CD4-positive, alpha-beta T cell (primary cell): ENCODE measurements at regions not wholly inside any gene's neighbourhood (a gene's known extent, or its start where the extent isn't known, plus 50 kb on each side); places are given as distances from the start of the nearest gene placed in this dataset.

Source experiments
- ATAC-seq: fragments of 200-7000 bp; cut with Tn5 transposase; one replicate; pipeline ENCODE4 v1.10.0; 2022; ENCODE audit warnings: mild to moderate bottlenecking; ENCODE audit not compliant: poor library complexity
- CTCF ChIA-PET: fragments of 350-600 bp; sonication (Branson Sonifier 250); formaldehyde crosslinking; loops from one replicate; lab custom pipeline; 2021; ENCODE audit warnings: antibody characterized with exemption, inconsistent platforms; lab: Charles Lee
- POLR2A ChIA-PET: fragments of 350-600 bp; sonication (Branson Sonifier 250); formaldehyde crosslinking; loops from one replicate; lab custom pipeline; 2021; ENCODE audit warnings: antibody characterized with exemption, inconsistent platforms; lab: Charles Lee
- DNase-seq, 14 experiments: peaks; one replicate each; pipeline ENCODE4 v3.0.0-alpha.2; 2013 to 2020; ENCODE audit warnings: mixed read lengths in 2 of 14
- H3K27ac ChIP-seq, 2 donors: one replicate each; pipeline versions ENCODE4 v1.5.1 to v1.7.0; 2013; ENCODE audit warnings: low read length in 2 of 2, low read depth in 1 of 2, mild to moderate bottlenecking in 1 of 2
- H3K27me3 ChIP-seq, 2 experiments: 1 replicate in 1 of 2; 2 replicates in 1 of 2; pipeline versions ENCODE4 v1.6.1 to v1.7.0; 2013; ENCODE audit warnings: low read length in 2 of 2, control low read depth in 1 of 2, mild to moderate bottlenecking in 1 of 2, moderate library complexity in 1 of 2; ENCODE audit not compliant: insufficient read depth in 2 of 2, control insufficient read depth in 1 of 2
- H3K36me3 ChIP-seq: one replicate; pipeline ENCODE4 v1.6.1; 2013; ENCODE audit warnings: low read length, control low read depth; ENCODE audit not compliant: insufficient read depth
- H3K4me1 ChIP-seq: one replicate; pipeline ENCODE4 v1.6.1; 2013; ENCODE audit warnings: low read length, control low read depth; ENCODE audit not compliant: insufficient read depth
- H3K4me3 ChIP-seq: one replicate; pipeline ENCODE4 v1.5.1; 2013; ENCODE audit warnings: mild to moderate bottlenecking, low read length, moderate library complexity
- H3K9me3 ChIP-seq, 2 experiments: 1 replicate in 1 of 2; 2 replicates in 1 of 2; pipeline versions ENCODE4 v1.6.1 to v1.7.0; 2013; ENCODE audit warnings: low read length in 2 of 2, mild to moderate bottlenecking in 2 of 2, control low read depth in 1 of 2, moderate library complexity in 1 of 2; ENCODE audit not compliant: control insufficient read depth in 1 of 2, insufficient read depth in 1 of 2
- H3K27ac Mint-ChIP-seq: one replicate; pipeline ENCODE4 v1.8.0; 2020; ENCODE audit warnings: mixed read lengths
- H3K27me3 Mint-ChIP-seq: one replicate; pipeline ENCODE4 v1.8.0; 2021; ENCODE audit warnings: mixed read lengths
- H3K36me3 Mint-ChIP-seq: one replicate; pipeline ENCODE4 v1.8.0; 2021; ENCODE audit warnings: low read depth, mixed read lengths
- H3K4me1 Mint-ChIP-seq: one replicate; pipeline ENCODE4 v1.8.0; 2021; ENCODE audit warnings: low read depth, mixed read lengths
- H3K4me3 Mint-ChIP-seq: one replicate; pipeline ENCODE4 v1.8.0; 2020; ENCODE audit warnings: mild to moderate bottlenecking, mixed read lengths
- H3K9me3 Mint-ChIP-seq: one replicate; pipeline ENCODE4 v1.8.0; 2020; ENCODE audit warnings: mixed read lengths
- intact Hi-C, 2 experiments: fragments of 100-400 bp; cut with DNase I in 1 of 2; cut with micrococcal nuclease in 1 of 2; formaldehyde crosslinking; loops; one replicate each; pipeline versions ENCODE4 v1.15.1 to v1.9.0; 2023 to 2025; cut with DNase I, micrococcal nuclease
- TF ChIP-seq, protein P1 (sequence below): fragments of 200-600 bp; IDR thresholded peaks from one replicate; pipeline ENCODE4 v1.8.0; 2022; ENCODE audit warnings: antibody characterized with exemption, mild to moderate bottlenecking

- Histone ChIP-seq H3K4me3 (no peak overlapping the region), H3K36me3 (no peaks in the 10 kb centered on the region), H3K27ac (no peak overlapping the region), H3K9me3 (peaks cover 0 to 14% of the 10 kb centered on the region in 2 experiments), H3K27me3 (peaks cover 0 to 1% of the 10 kb centered on the region in 2 experiments), H3K4me1 (no peaks in the 10 kb centered on the region)
- peaks cover 16% of the 10 kb centered on the region for H3K27me3 Mint-ChIP-seq
- no peaks in the 10 kb centered on the region for H3K4me1 Mint-ChIP-seq
- ChIA-PET CTCF (no interaction called here), POLR2A (no interaction called here)
- ATAC-seq (no peak), DNase-seq (no peak)
- no peaks in the 10 kb centered on the region for H3K36me3 Mint-ChIP-seq
- no peak overlapping the region for H3K27ac Mint-ChIP-seq
- TF ChIP-seq, protein P1, sequence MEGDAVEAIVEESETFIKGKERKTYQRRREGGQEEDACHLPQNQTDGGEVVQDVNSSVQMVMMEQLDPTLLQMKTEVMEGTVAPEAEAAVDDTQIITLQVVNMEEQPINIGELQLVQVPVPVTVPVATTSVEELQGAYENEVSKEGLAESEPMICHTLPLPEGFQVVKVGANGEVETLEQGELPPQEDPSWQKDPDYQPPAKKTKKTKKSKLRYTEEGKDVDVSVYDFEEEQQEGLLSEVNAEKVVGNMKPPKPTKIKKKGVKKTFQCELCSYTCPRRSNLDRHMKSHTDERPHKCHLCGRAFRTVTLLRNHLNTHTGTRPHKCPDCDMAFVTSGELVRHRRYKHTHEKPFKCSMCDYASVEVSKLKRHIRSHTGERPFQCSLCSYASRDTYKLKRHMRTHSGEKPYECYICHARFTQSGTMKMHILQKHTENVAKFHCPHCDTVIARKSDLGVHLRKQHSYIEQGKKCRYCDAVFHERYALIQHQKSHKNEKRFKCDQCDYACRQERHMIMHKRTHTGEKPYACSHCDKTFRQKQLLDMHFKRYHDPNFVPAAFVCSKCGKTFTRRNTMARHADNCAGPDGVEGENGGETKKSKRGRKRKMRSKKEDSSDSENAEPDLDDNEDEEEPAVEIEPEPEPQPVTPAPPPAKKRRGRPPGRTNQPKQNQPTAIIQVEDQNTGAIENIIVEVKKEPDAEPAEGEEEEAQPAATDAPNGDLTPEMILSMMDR: no peak
- intact Hi-C loops: no loop called here
- H3K9me3 Mint-ChIP-seq: no peaks in the 10 kb centered on the region
- H3K4me3 Mint-ChIP-seq: no peak overlapping the region
These were observed 261.9 kb upstream of the FOXF1 start for GRCh38 chr16:86248310-86248905.

- Histone ChIP-seq H3K27ac (no peak overlapping the region), H3K4me1 (no peaks in the 10 kb centered on the region), H3K9me3 (peaks cover 0 to 9% of the 10 kb centered on the region in 2 experiments), H3K36me3 (no peaks in the 10 kb centered on the region), H3K27me3 (no peaks in the 10 kb centered on the region), H3K4me3 (no peak overlapping the region)
- TF ChIP-seq, protein P1: no peak
- Mint-ChIP-seq H3K9me3 (no peaks in the 10 kb centered on the region), H3K4me1 (no peaks in the 10 kb centered on the region), H3K36me3 (no peaks in the 10 kb centered on the region), H3K27me3 (peaks cover 16% of the 10 kb centered on the region), H3K4me3 (no peak overlapping the region), H3K27ac (no peak overlapping the region)
- ATAC-seq (no peak), DNase-seq (no peak)
- CTCF ChIA-PET: no interaction called here
- intact Hi-C loops: no loop called here
- POLR2A ChIA-PET: no interaction called here
These were observed 260.7 kb upstream of the FOXF1 start for GRCh38 chr16:86249631-86250030.

GRCh38 chr16:86251682-86252081 is 258.6 kb upstream of the FOXF1 start:
- no peak overlapping the region for H3K27ac ChIP-seq
- CTCF ChIA-PET: no interaction called here

More at GRCh38 chr16:86251682-86252081, 258.6 kb upstream of the FOXF1 start:
- intact Hi-C loops: no loop called here
- no peak for ATAC-seq
- Histone ChIP-seq H3K36me3 (no peaks in the 10 kb centered on the region), H3K4me1 (no peaks in the 10 kb centered on the region), H3K27me3 (no peaks in the 10 kb centered on the region), H3K9me3 (peaks cover 0 to 6% of the 10 kb centered on the region in 2 experiments), H3K4me3 (no peak overlapping the region)
- Mint-ChIP-seq H3K4me1 (no peaks in the 10 kb centered on the region), H3K27ac (no peak overlapping the region), H3K4me3 (no peak overlapping the region), H3K27me3 (peaks cover 10% of the 10 kb centered on the region), H3K36me3 (no peaks in the 10 kb centered on the region), H3K9me3 (peaks cover 8% of the 10 kb centered on the region)
- no peak for DNase-seq
- POLR2A ChIA-PET: no interaction called here
- TF ChIP-seq, protein P1: no peak
